NCI-H1417 treated with DMSO at 0.1 percent for 48 hours (cell line): ENCODE measurements at regions not wholly inside any gene's neighbourhood (a gene's known extent, or its start where the extent isn't known, plus 50 kb on each side); places are given as distances from the start of the nearest gene placed in this dataset.
"Not testable (repeated sequence)": the region's sequence is repeated elsewhere in the genome, so short reads cannot be mapped to it uniquely, and the experiment has no call there.

ENCODE experiments used
- DNase-seq: peaks from one replicate; lab custom pipeline; 2025; lab: John Stamatoyannopoulos, UW

GRCh38 chr14:105709281-105710118 is 183.1 kb downstream of the TMEM121 start:
- no peak for DNase-seq

GRCh38 chr14:105710119-105711043 is 184.0 kb downstream of the TMEM121 start:
- no peak for DNase-seq

- no peak for DNase-seq
These were observed 184.7 kb downstream of the TMEM121 start for GRCh38 chr14:105711044-105711620.

GRCh38 chr14:105711841-105712460 is 185.6 kb downstream of the TMEM121 start:
- DNase-seq: no peak

GRCh38 chr14:105712670-105713069 is 186.3 kb downstream of the TMEM121 start:
- not testable (repeated sequence) for DNase-seq

- DNase-seq: not testable (repeated sequence)
These were observed 186.8 kb downstream of the TMEM121 start for GRCh38 chr14:105713160-105713559.

- not testable (repeated sequence) for DNase-seq
These were observed 187.5 kb downstream of the TMEM121 start for GRCh38 chr14:105713836-105714235.

GRCh38 chr14:105718787-105719186 is 192.4 kb downstream of the TMEM121 start:
- not testable (repeated sequence) for DNase-seq

- not testable (repeated sequence) for DNase-seq
These were observed 193.7 kb downstream of the TMEM121 start for GRCh38 chr14:105720106-105720505.

- not testable (repeated sequence) for DNase-seq
These were observed 194.6 kb downstream of the TMEM121 start for GRCh38 chr14:105720852-105721601.

GRCh38 chr14:105721602-105721970 is 195.2 kb downstream of the TMEM121 start:
- not testable (repeated sequence) for DNase-seq

- not testable (repeated sequence) for DNase-seq
These were observed 195.8 kb downstream of the TMEM121 start for GRCh38 chr14:105721996-105722709.

GRCh38 chr14:105723271-105723670 is 196.9 kb downstream of the TMEM121 start:
- not testable (repeated sequence) for DNase-seq

- not testable (repeated sequence) for DNase-seq
These were observed 197.4 kb downstream of the TMEM121 start for GRCh38 chr14:105723776-105724175.

- not testable (repeated sequence) for DNase-seq
These were observed 203.5 kb downstream of the TMEM121 start for GRCh38 chr14:105729825-105730368.

- not testable (repeated sequence) for DNase-seq
These were observed 204.3 kb downstream of the TMEM121 start for GRCh38 chr14:105730731-105731130.

- not testable (repeated sequence) for DNase-seq
These were observed 205.0 kb downstream of the TMEM121 start for GRCh38 chr14:105731221-105731985.

- DNase-seq: no peak
These were observed 207.0 kb downstream of the TMEM121 start for GRCh38 chr14:105733081-105734065.
